ENCODE measurements at regions not wholly inside any gene's neighbourhood (a gene's known extent, or its start where the extent isn't known, plus 50 kb on each side); places are given as distances from the start of the nearest gene placed in this dataset.

- TF ChIP-seq CCAR2 (IDR thresholded peaks at IDR 0.05; ENCODE audit: low read depth, low read length) (no peak), SREBF1 (IDR thresholded peaks at IDR 0.05; ENCODE audit: borderline replicate concordance, low read depth, low read length) (no peak), ZBTB7A (IDR thresholded peaks at IDR 0.05; ENCODE audit: borderline replicate concordance, control insufficient read depth, low read depth, low read length) (no peak), SMAD3 (CRISPR knock-in tag; conservative IDR thresholded peaks at IDR 0.05) (no peak), TOE1 (IDR thresholded peaks at IDR 0.05; ENCODE audit: borderline replicate concordance) (no peak), TOE1 (CRISPR knock-in tag; IDR thresholded peaks at IDR 0.05; ENCODE audit: borderline replicate concordance, low read depth) (no peak)
These were observed 380.7 kb downstream of the MBD2 start (continued) for GRCh38 chr18:53843763-53844162.

- no peak overlapping the region for H3K27ac ChIP-seq (ENCODE audit: extremely low read depth, low read depth, low read length)
- H3K4me1 ChIP-seq (replicated peaks in 1 of 2; ENCODE audit: control insufficient read depth in 2 of 2, insufficient read depth in 2 of 2, low read length in 2 of 2) = no peaks in the 10 kb centered on the region
- ChIA-PET POLR2A (no interaction called here), CTCF (ENCODE audit: low intra/inter-chr PET ratio) (no interaction called here)
- BruUV-seq (replicated peaks) = no TSS peak
- no peak for ATAC-seq
- no peak for TF ChIP-seq MCM5 (IDR thresholded peaks at IDR 0.05; ENCODE audit: low read depth)
- TF ChIP-seq MCM7 (IDR thresholded peaks at IDR 0.05) = no peak
- no peak for TF ChIP-seq ZNF253 (CRISPR knock-in tag; conservative IDR thresholded peaks at IDR 0.05)
- no peak for TF ChIP-seq SP2 (IDR thresholded peaks at IDR 0.05; ENCODE audit: extremely low read depth, low read depth, low read length, poor library complexity, severe bottlenecking)
- TF ChIP-seq ZNF740 (CRISPR knock-in tag; IDR thresholded peaks at IDR 0.05) = no peak
- no peak for TF ChIP-seq ZNF740 (tag; IDR thresholded peaks at IDR 0.05)
- TF ChIP-seq ZNF140 (CRISPR knock-in tag; IDR thresholded peaks at IDR 0.05) = no peak
- TF ChIP-seq FOXJ3 (CRISPR knock-in tag; IDR thresholded peaks at IDR 0.05) = no peak
- no peak for TF ChIP-seq ZNF717 (CRISPR knock-in tag; IDR thresholded peaks at IDR 0.05)
- no peak for TF ChIP-seq ZNF263 (CRISPR knock-in tag; IDR thresholded peaks at IDR 0.05; ENCODE audit: borderline replicate concordance)
- no peak for TF ChIP-seq HDAC8 (tag; IDR thresholded peaks at IDR 0.05)
- TF ChIP-seq CCAR2 (IDR thresholded peaks at IDR 0.05; ENCODE audit: low read depth, low read length) = no peak
- no peak for TF ChIP-seq HMGN3 (IDR thresholded peaks at IDR 0.05; ENCODE audit: borderline replicate concordance, extremely low read depth, insufficient read length, low read depth, low read length)
- no peak for TF ChIP-seq HOXB6 (CRISPR knock-in tag; IDR thresholded peaks at IDR 0.05; ENCODE audit: borderline replicate concordance)
- no peak overlapping the region for H3K4me2 ChIP-seq (ENCODE audit: insufficient read depth, low read length)
- H3K36me3 ChIP-seq (ENCODE audit: control insufficient read depth, insufficient read depth, low read length) = no peaks in the 10 kb centered on the region
- H3K79me2 ChIP-seq (ENCODE audit: control insufficient read depth, insufficient read depth, low read length) = no peaks in the 10 kb centered on the region
- no peaks in the 10 kb centered on the region for H3K9me1 ChIP-seq (ENCODE audit: control insufficient read depth, insufficient read depth, low read length)
- DNase-seq (ENCODE audit: extremely low read depth in 1 of 4, low spot score in 3 of 4) = no peak
- in situ Hi-C loops (cut with MboI) (no loop called here), intact Hi-C loops (cut with micrococcal nuclease) (no loop called here)
- H2AFZ ChIP-seq (ENCODE audit: low read depth, low read length) = no peak overlapping the region
- no peaks in the 10 kb centered on the region for H3K27me3 ChIP-seq (ENCODE audit: control insufficient read depth in 2 of 2, insufficient read depth in 2 of 2, low read length in 2 of 2)
- no peak overlapping the region for H3K9ac ChIP-seq (ENCODE audit: insufficient read depth in 1 of 2, low read depth in 2 of 2, low read length in 2 of 2)
- WGBS (ENCODE audit: insufficient coverage, low coverage, missing lambda C conversion rate) = 0% methylated on average over 5 of the region's 5 CpGs
- no peak overlapping the region for H3K4me3 ChIP-seq
- FAIRE-seq = no peak
- no peaks in the 10 kb centered on the region for H3K9me3 ChIP-seq (replicated peaks; ENCODE audit: control insufficient read depth, insufficient read depth, low read depth, low read length)
- no peaks in the 10 kb centered on the region for H4K20me1 ChIP-seq (replicated peaks; ENCODE audit: control insufficient read depth, insufficient read depth, low read length)
These were observed 381.2 kb downstream of the MBD2 start for GRCh38 chr18:53843113-53843760.

All from K562 (cell line).